ENCODE measurements at regions not wholly inside any gene's neighbourhood (a gene's known extent, or its start where the extent isn't known, plus 50 kb on each side); places are given as distances from the start of the nearest gene placed in this dataset.

DNA sequence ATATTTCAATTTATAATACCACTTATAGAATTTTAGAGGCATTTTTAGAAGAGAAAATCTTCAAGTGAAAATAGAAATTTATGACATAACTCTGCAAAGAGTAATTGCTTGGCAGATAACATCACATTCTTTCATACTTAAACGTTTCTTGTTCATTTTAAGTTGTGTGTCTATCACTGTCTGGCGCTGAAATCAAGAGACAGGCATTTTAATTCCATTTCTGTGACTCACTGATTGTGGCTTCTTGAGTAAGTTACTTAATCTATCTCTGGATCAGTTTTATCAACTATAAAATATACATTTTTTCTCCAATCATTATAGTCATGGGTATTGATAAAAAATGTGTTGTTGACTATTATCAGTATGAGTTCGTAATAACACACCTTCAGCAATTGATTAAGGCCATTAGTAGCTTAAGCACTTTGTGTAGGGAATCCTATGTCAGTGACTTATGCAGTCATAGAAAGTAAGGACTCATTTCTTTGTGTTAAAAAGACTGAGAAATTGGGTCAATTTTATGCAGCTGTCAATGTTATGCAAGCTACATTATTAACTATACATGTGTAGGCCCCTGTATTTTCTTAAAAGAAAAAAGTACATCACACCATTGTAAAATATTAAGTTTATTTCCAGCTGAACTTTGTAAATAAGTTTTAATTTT is 497.3 kb downstream of the CCDC85A start:
- no peak for TF ChIP-seq EZH2 (IDR thresholded peaks at IDR 0.05; ENCODE audit: borderline replicate concordance)
- TF ChIP-seq, protein P1, sequence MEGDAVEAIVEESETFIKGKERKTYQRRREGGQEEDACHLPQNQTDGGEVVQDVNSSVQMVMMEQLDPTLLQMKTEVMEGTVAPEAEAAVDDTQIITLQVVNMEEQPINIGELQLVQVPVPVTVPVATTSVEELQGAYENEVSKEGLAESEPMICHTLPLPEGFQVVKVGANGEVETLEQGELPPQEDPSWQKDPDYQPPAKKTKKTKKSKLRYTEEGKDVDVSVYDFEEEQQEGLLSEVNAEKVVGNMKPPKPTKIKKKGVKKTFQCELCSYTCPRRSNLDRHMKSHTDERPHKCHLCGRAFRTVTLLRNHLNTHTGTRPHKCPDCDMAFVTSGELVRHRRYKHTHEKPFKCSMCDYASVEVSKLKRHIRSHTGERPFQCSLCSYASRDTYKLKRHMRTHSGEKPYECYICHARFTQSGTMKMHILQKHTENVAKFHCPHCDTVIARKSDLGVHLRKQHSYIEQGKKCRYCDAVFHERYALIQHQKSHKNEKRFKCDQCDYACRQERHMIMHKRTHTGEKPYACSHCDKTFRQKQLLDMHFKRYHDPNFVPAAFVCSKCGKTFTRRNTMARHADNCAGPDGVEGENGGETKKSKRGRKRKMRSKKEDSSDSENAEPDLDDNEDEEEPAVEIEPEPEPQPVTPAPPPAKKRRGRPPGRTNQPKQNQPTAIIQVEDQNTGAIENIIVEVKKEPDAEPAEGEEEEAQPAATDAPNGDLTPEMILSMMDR (IDR thresholded peaks at IDR 0.05; ENCODE audit: poor library complexity): no peak
- no peak for TF ChIP-seq EZH2phosphoT487 (IDR thresholded peaks at IDR 0.05; ENCODE audit: low read depth, severe bottlenecking, unreplicated experiment)

Data from hepatocyte (in vitro differentiated cells).